ENCODE measurements at regions not wholly inside any gene's neighbourhood (a gene's known extent, or its start where the extent isn't known, plus 50 kb on each side); places are given as distances from the start of the nearest gene placed in this dataset.

DNA sequence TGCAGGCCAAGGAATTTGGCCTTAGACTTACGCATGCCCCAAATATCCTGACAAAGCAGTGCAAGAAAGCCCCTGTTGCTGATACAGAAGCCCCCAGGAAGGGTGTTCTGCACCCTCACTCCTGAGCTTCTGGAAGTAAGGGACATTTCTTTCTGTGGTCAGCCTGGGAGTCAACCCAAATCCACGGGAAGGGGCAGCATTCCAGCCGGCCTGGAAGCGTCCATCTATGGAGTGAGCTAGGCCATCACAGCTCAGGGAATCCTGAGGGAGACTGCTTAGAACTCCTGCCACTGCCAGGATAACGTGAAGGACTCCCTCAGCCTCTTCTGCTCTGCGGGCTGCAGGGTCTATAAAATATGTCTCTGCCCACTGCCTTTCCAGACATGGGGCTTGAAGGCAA is 173.9 kb downstream of the ANAPC1 start:
- TF ChIP-seq, protein P1, sequence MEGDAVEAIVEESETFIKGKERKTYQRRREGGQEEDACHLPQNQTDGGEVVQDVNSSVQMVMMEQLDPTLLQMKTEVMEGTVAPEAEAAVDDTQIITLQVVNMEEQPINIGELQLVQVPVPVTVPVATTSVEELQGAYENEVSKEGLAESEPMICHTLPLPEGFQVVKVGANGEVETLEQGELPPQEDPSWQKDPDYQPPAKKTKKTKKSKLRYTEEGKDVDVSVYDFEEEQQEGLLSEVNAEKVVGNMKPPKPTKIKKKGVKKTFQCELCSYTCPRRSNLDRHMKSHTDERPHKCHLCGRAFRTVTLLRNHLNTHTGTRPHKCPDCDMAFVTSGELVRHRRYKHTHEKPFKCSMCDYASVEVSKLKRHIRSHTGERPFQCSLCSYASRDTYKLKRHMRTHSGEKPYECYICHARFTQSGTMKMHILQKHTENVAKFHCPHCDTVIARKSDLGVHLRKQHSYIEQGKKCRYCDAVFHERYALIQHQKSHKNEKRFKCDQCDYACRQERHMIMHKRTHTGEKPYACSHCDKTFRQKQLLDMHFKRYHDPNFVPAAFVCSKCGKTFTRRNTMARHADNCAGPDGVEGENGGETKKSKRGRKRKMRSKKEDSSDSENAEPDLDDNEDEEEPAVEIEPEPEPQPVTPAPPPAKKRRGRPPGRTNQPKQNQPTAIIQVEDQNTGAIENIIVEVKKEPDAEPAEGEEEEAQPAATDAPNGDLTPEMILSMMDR (conservative IDR thresholded peaks at IDR 0.05 in 1 of 2, IDR thresholded peaks at IDR 0.05 in 1 of 2; ENCODE audit: extremely low read depth in 1 of 2, insufficient read depth in 1 of 2, low read depth in 1 of 2, low read length in 2 of 2): no peak
- no peak for TF ChIP-seq EZH2 (IDR thresholded peaks at IDR 0.05; ENCODE audit: borderline replicate concordance, low read length)

All from mammary epithelial cell (primary cell).